Prostate gland (tissue), 2 donors: ENCODE measurements at regions not wholly inside any gene's neighbourhood (a gene's known extent, or its start where the extent isn't known, plus 50 kb on each side); places are given as distances from the start of the nearest gene placed in this dataset.

Source experiments
- DNase-seq: peaks from one replicate; pipeline ENCODE4 v3.0.0-alpha.2; 2019; ENCODE audit warnings: low spot score
- H3K27ac ChIP-seq, 2 donors: fragments of 200-600 bp; sonication (generic); 2 replicates each; pipeline ENCODE4 v1.5.1; 2017 to 2019
- H3K27me3 ChIP-seq: fragments of 200-600 bp; sonication (generic); replicated peaks from 2 replicates; pipeline ENCODE4 v1.5.1; 2019; ENCODE audit not compliant: insufficient read depth
- H3K36me3 ChIP-seq, 2 donors: fragments of 200-600 bp; sonication (generic); 1 replicate in 1 of 2; 2 replicates in 1 of 2; pipeline versions ENCODE4 v1.5.1 to v1.8.1; 2017 to 2019
- H3K4me1 ChIP-seq: fragments of 200-600 bp; sonication (generic); replicated peaks from 2 replicates; pipeline ENCODE4 v1.5.1; 2019
- H3K4me3 ChIP-seq, 2 donors: fragments of 200-600 bp; sonication (generic); 2 replicates each; pipeline ENCODE4 v1.5.1; 2017 to 2019
- H3K9me3 ChIP-seq: fragments of 200-600 bp; sonication (generic); 2 replicates; pipeline ENCODE4 v1.5.1; 2017
- CTCF ChIP-seq, 4 experiments: fragments of 200-600 bp in 2 of 4; fragments of 450-650 bp in 2 of 4; sonication (generic) in 2 of 4; IDR thresholded peaks; 1 replicate in 3 of 4; 2 replicates in 1 of 4; pipeline ENCODE4 v1.5.1; 2016 to 2019; ENCODE audit warnings: antibody characterized with exemption in 4 of 4, mild to moderate bottlenecking in 2 of 4, moderate library complexity in 2 of 4
- POLR2A ChIP-seq: fragments of 450-650 bp; IDR thresholded peaks from one replicate; pipeline ENCODE4 v1.6.1; 2016; ENCODE audit warnings: antibody characterized with exemption, mild to moderate bottlenecking
- POLR2AphosphoS5 ChIP-seq: sonication (generic); formaldehyde crosslinking; IDR thresholded peaks from one replicate; pipeline ENCODE4 v1.6.1; 2017; ENCODE audit warnings: antibody characterized with exemption
- WGBS: methylation state at CpG from one replicate; pipeline ENCODE4 v1.1.5; 2018; 5-methylcytosine and 5-hydroxymethylcytosine counted together
- intact Hi-C: fragments of 100-400 bp; cut with DNase I; formaldehyde crosslinking; loops from one replicate; pipeline ENCODE4 v1.14.2; 2022

GRCh38 chr6:2384528-2384927, 139.1 kb upstream of the GMDS start:
- H3K9me3 ChIP-seq, result no peaks in the 10 kb centered on the region
- 65% methylated on average over 3 of the region's 3 CpGs for WGBS
- H3K27me3 ChIP-seq, result no peaks in the 10 kb centered on the region
- no peak for TF ChIP-seq CTCF (IDR thresholded peaks at IDR 0.05)
- no peak for TF ChIP-seq POLR2AphosphoS5
- no peak for TF ChIP-seq POLR2A
- no peak overlapping the region for H3K27ac ChIP-seq
- H3K36me3 ChIP-seq, result no peaks in the 10 kb centered on the region
- DNase-seq, result no peak
- H3K4me1 ChIP-seq, result no peaks in the 10 kb centered on the region
- no peak overlapping the region for H3K4me3 ChIP-seq
- intact Hi-C loops, result no loop called here

- H3K4me1 ChIP-seq, result peaks cover 3% of the 10 kb centered on the region
- intact Hi-C loops, result no loop called here
- no peaks in the 10 kb centered on the region for H3K27me3 ChIP-seq
- H3K27ac ChIP-seq, result no peak overlapping the region
- H3K4me3 ChIP-seq, result no peak overlapping the region
- no peak for TF ChIP-seq CTCF (IDR thresholded peaks at IDR 0.05)
- no peak for TF ChIP-seq POLR2A
- TF ChIP-seq POLR2AphosphoS5, result peak; percentile 20
- no peaks in the 10 kb centered on the region for H3K36me3 ChIP-seq
- no peak for DNase-seq
- 70% methylated on average over 18 of the region's 18 CpGs for WGBS
- no peaks in the 10 kb centered on the region for H3K9me3 ChIP-seq
Observed at GRCh38 chr6:2381872-2382661, 136.7 kb upstream of the GMDS start.

DNA sequence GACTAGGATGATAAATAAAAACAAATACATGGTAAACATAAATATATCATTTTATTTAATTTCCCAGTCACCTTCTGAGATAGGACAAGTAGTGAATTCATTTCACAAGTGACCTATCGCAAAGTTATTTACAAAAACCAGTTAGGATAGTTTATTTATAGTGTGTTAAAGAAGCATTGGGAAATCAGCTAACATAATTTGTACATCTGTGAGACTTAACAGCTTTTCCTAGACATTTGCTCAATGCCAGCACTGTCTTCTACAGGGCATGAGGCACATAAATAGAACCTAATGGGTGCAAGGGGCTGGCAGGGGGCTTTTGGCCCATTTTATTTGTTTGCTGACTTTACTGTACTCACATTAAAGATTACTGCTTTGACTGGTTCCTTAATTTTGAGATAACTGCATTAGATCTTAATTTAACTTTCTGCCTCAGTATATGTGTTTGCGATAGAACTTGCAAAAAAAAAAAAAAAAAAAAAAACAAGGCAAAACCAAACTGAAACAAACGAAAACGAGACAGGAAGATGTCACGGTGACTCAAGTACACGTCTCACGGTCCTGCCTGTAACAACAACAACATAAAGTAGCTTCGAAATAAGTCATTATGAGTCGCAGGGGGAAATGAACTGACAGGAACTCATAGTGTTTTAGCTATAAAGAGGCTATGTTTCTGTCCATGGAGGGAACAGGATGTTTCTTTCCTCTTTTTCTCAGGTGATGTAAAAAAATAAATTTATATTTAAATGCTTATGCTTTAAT, 133.7 kb upstream of the GMDS start:
- no peak for TF ChIP-seq CTCF (IDR thresholded peaks at IDR 0.05)
- H3K36me3 ChIP-seq, result no peaks in the 10 kb centered on the region
- no peak overlapping the region for H3K27ac ChIP-seq

DNA sequence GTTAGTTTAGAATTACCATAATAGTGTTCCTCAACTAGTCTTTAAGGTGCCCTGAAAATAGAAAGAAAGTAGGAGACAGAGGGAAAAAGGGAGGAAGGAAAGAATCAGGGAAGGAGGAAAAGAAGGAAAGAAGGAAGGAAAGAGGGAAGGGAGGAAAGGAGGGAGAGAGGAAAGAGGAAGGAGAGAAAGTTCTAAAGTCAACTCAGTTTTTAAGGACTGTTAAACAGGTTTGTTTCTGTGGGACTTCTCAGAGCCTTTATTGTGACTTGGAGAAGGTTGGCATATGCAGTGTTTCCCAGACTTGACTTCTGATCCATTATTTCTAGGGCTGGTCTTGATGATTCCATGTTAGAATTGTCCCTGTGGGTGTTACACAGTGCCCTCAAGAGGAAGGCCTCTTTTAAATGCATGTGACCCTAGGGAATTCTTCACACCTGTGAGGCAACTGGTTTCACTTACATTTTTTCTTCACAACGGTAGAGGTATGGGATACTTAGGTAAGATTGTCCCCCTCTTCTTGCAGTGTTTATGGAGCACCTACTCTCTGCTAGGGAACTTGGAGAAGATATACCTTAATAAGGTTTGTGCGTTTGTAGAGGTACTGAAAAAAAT, 132.7 kb upstream of the GMDS start:
- Histone ChIP-seq H3K36me3 (no peaks in the 10 kb centered on the region), H3K4me3 (no peak overlapping the region), H3K27ac (no peak overlapping the region), H3K9me3 (no peaks in the 10 kb centered on the region), H3K27me3 (no peaks in the 10 kb centered on the region), H3K4me1 (peaks cover 3% of the 10 kb centered on the region)
- TF ChIP-seq CTCF (IDR thresholded peaks at IDR 0.05), result no peak
- TF ChIP-seq POLR2AphosphoS5, result no peak
- no peak for TF ChIP-seq POLR2A
- WGBS, result 62% methylated on average over 2 of the region's 2 CpGs
- intact Hi-C loops, result no loop called here
- DNase-seq, result no peak

More for the DNA sequence above, 133.7 kb upstream of the GMDS start:
- 77% methylated on average over 9 of the region's 9 CpGs for WGBS
- no peak for DNase-seq
- Histone ChIP-seq H3K4me1 (peaks cover 3% of the 10 kb centered on the region), H3K9me3 (no peaks in the 10 kb centered on the region), H3K27me3 (no peaks in the 10 kb centered on the region), H3K4me3 (no peak overlapping the region)
- intact Hi-C loops, result no loop called here
